Mesenchymal stem cell (in vitro differentiated cells and primary cell): ENCODE measurements at regions not wholly inside any gene's neighbourhood (a gene's known extent, or its start where the extent isn't known, plus 50 kb on each side); places are given as distances from the start of the nearest gene placed in this dataset.

ENCODE experiments used
- DNase-seq: peaks from one replicate; pipeline ENCODE4 v3.0.0-alpha.2; 2013
- H2AFZ ChIP-seq: one replicate; pipeline ENCODE4 v1.6.1; 2013; ENCODE audit warnings: low read depth, mild to moderate bottlenecking, control low read depth, inconsistent platforms, low read length, moderate library complexity
- H2AK5ac ChIP-seq: 2 replicates; pipeline ENCODE4 v1.6.1; 2013; ENCODE audit warnings: low read length, moderate library complexity, mild to moderate bottlenecking, inconsistent platforms; ENCODE audit not compliant: severe bottlenecking
- H2BK120ac ChIP-seq: one replicate; pipeline ENCODE4 v1.6.1; 2013; ENCODE audit warnings: low read depth, mild to moderate bottlenecking, inconsistent platforms, low read length, moderate library complexity
- H2BK12ac ChIP-seq, 2 experiments: one replicate each; pipeline ENCODE4 v1.6.1; 2013; ENCODE audit warnings: inconsistent platforms in 2 of 2, low read length in 2 of 2, mild to moderate bottlenecking in 2 of 2, moderate library complexity in 2 of 2, control low read depth in 1 of 2
- H2BK15ac ChIP-seq: one replicate; pipeline ENCODE4 v1.6.1; 2013; ENCODE audit warnings: mild to moderate bottlenecking, low read depth, inconsistent platforms; ENCODE audit not compliant: poor library complexity, severe bottlenecking
- H2BK5ac ChIP-seq: 2 replicates; pipeline ENCODE4 v1.6.1; 2013; ENCODE audit warnings: low read depth, mild to moderate bottlenecking, low read length, control low read depth, inconsistent platforms; ENCODE audit not compliant: poor library complexity, severe bottlenecking
- H3K14ac ChIP-seq, 2 experiments: one replicate each; pipeline ENCODE4 v1.6.1; 2013; ENCODE audit warnings: inconsistent platforms in 2 of 2, low read length in 2 of 2, control low read depth in 1 of 2, mild to moderate bottlenecking in 1 of 2, moderate library complexity in 1 of 2
- H3K18ac ChIP-seq, 2 experiments: one replicate each; pipeline ENCODE4 v1.6.1; 2013; ENCODE audit warnings: inconsistent platforms in 2 of 2, low read length in 2 of 2, control low read depth in 1 of 2, low read depth in 1 of 2, mild to moderate bottlenecking in 1 of 2
- H3K23ac ChIP-seq, 2 experiments: one replicate each; pipeline ENCODE4 v1.6.1; 2013; ENCODE audit warnings: inconsistent platforms in 2 of 2, low read length in 2 of 2, mild to moderate bottlenecking in 2 of 2, moderate library complexity in 2 of 2, control low read depth in 1 of 2
- H3K27ac ChIP-seq: 2 replicates; pipeline ENCODE4 v1.5.1; 2013; ENCODE audit warnings: mild to moderate bottlenecking, moderate library complexity, low read length, control low read depth, inconsistent platforms; ENCODE audit not compliant: poor library complexity, severe bottlenecking
- H3K27me3 ChIP-seq, 2 experiments: 2 replicates each; pipeline versions ENCODE4 v1.6.1 to v1.7.0; 2013; ENCODE audit warnings: low read length in 2 of 2, mild to moderate bottlenecking in 2 of 2, moderate library complexity in 2 of 2, control low read depth in 1 of 2, inconsistent platforms in 1 of 2; ENCODE audit not compliant: control insufficient read depth in 1 of 2, insufficient read depth in 1 of 2
- H3K36me3 ChIP-seq, 2 experiments: 2 replicates each; pipeline versions ENCODE4 v1.6.1 to v1.7.0; 2013; ENCODE audit warnings: low read length in 2 of 2, control low read depth in 1 of 2, inconsistent platforms in 1 of 2, low read depth in 1 of 2, mild to moderate bottlenecking in 1 of 2; ENCODE audit not compliant: insufficient read depth in 2 of 2, control insufficient read depth in 1 of 2
- H3K4ac ChIP-seq, 2 experiments: one replicate each; pipeline ENCODE4 v1.6.1; 2013; ENCODE audit warnings: inconsistent platforms in 2 of 2, low read length in 2 of 2, mild to moderate bottlenecking in 2 of 2, moderate library complexity in 2 of 2, control low read depth in 1 of 2, low read depth in 1 of 2
- H3K4me1 ChIP-seq: 2 replicates; pipeline ENCODE4 v1.6.1; 2013; ENCODE audit warnings: low read depth, low read length, control low read depth; ENCODE audit not compliant: control insufficient read depth, insufficient read depth
- H3K4me2 ChIP-seq: 2 replicates; pipeline ENCODE4 v1.6.1; 2013; ENCODE audit warnings: low read length, mild to moderate bottlenecking, inconsistent platforms; ENCODE audit not compliant: poor library complexity, severe bottlenecking
- H3K4me3 ChIP-seq, 2 experiments: 2 replicates each; pipeline versions ENCODE4 v1.5.1 to v1.7.0; 2013; ENCODE audit warnings: low read length in 2 of 2, mild to moderate bottlenecking in 2 of 2, control low read depth in 1 of 2, low read depth in 1 of 2; ENCODE audit not compliant: insufficient read depth in 1 of 2
- H3K79me1 ChIP-seq: replicated peaks from 2 replicates; pipeline ENCODE4 v1.6.1; 2013; ENCODE audit warnings: mild to moderate bottlenecking, control low read depth, low read length, inconsistent platforms; ENCODE audit not compliant: poor library complexity, severe bottlenecking
- H3K9ac ChIP-seq: 2 replicates; pipeline ENCODE4 v1.7.0; 2013; ENCODE audit warnings: mild to moderate bottlenecking, low read length, moderate library complexity
- H3K9me3 ChIP-seq: 2 replicates; pipeline ENCODE4 v1.7.0; 2013; ENCODE audit warnings: mild to moderate bottlenecking, low read length; ENCODE audit not compliant: control insufficient read depth
- H4K8ac ChIP-seq: one replicate; pipeline ENCODE4 v1.6.1; 2013; ENCODE audit warnings: inconsistent platforms, mild to moderate bottlenecking, low read length, moderate library complexity
- H4K91ac ChIP-seq: one replicate; pipeline ENCODE4 v1.6.1; 2013; ENCODE audit warnings: mild to moderate bottlenecking, low read length, inconsistent platforms
- WGBS: methylation state at CpG from one replicate; pipeline ENCODE4 v1.1.7; 2013; ENCODE audit warnings: mixed read lengths; 5-methylcytosine and 5-hydroxymethylcytosine counted together

- no peaks in the 10 kb centered on the region for H3K36me3 ChIP-seq
- no peak overlapping the region for H3K14ac ChIP-seq
- 20% methylated on average over 1 of the region's 1 CpG for WGBS
- H2BK12ac ChIP-seq: no peak overlapping the region
- H3K9me3 ChIP-seq: no peaks in the 10 kb centered on the region
- no peak overlapping the region for H3K4me3 ChIP-seq
- no peaks in the 10 kb centered on the region for H3K4me1 ChIP-seq
- H3K23ac ChIP-seq: no peak overlapping the region
- no peak overlapping the region for H4K8ac ChIP-seq
- no peak overlapping the region for H2AK5ac ChIP-seq
- no peaks in the 10 kb centered on the region for H3K27me3 ChIP-seq
- no peaks in the 10 kb centered on the region for H3K79me1 ChIP-seq
- peak; percentile 18 for DNase-seq
- H3K4ac ChIP-seq: no peak overlapping the region
- peak overlapping the region; percentile 14 for H3K27ac ChIP-seq
- H2BK15ac ChIP-seq: no peak overlapping the region
- no peak overlapping the region for H2BK120ac ChIP-seq
- H2AFZ ChIP-seq: no peak overlapping the region
- H2BK5ac ChIP-seq: no peak overlapping the region
- peak overlapping the region; percentile 2 for H3K9ac ChIP-seq
- H3K4me2 ChIP-seq: no peak overlapping the region
- H3K18ac ChIP-seq: no peak overlapping the region
- no peak overlapping the region for H4K91ac ChIP-seq
Measured at GRCh38 chr12:20183563-20183962, 184.8 kb upstream of the PDE3A start.

GRCh38 chr12:20184514-20184913, 183.8 kb upstream of the PDE3A start:
- no peak overlapping the region for H2AFZ ChIP-seq
- no peak overlapping the region for H2BK5ac ChIP-seq
- no peak overlapping the region for H3K18ac ChIP-seq
- no peaks in the 10 kb centered on the region for H3K9me3 ChIP-seq
- no peak overlapping the region for H3K4ac ChIP-seq
- no peaks in the 10 kb centered on the region for H3K79me1 ChIP-seq
- no peak overlapping the region for H3K23ac ChIP-seq
- 67% methylated on average over 3 of the region's 4 CpGs for WGBS
- H2AK5ac ChIP-seq: no peak overlapping the region
- H3K9ac ChIP-seq: no peak overlapping the region
- H4K91ac ChIP-seq: no peak overlapping the region
- no peaks in the 10 kb centered on the region for H3K36me3 ChIP-seq
- no peak overlapping the region for H2BK120ac ChIP-seq
- no peak overlapping the region for H2BK15ac ChIP-seq
- H3K4me2 ChIP-seq: no peak overlapping the region
- H2BK12ac ChIP-seq: no peak overlapping the region
- no peak overlapping the region for H3K14ac ChIP-seq
- no peak overlapping the region for H3K27ac ChIP-seq
- no peaks in the 10 kb centered on the region for H3K27me3 ChIP-seq
- no peak overlapping the region for H4K8ac ChIP-seq
- no peak for DNase-seq
- H3K4me1 ChIP-seq: no peaks in the 10 kb centered on the region
- no peak overlapping the region for H3K4me3 ChIP-seq

GRCh38 chr12:20187456-20187855, 180.9 kb upstream of the PDE3A start:
- no peak overlapping the region for H3K4ac ChIP-seq
- no CpG with 5 or more reads among the region's 5 CpGs for whole genome bisulfite sequencing

GRCh38 chr12:20188930-20189653, 179.2 kb upstream of the PDE3A start:
- peak; percentile 42 for DNase-seq
- no peak overlapping the region for H3K18ac ChIP-seq
- H3K4me3 ChIP-seq: no peak overlapping the region
- no peak overlapping the region for H3K4ac ChIP-seq
- no peak overlapping the region for H3K4me2 ChIP-seq
- no peaks in the 10 kb centered on the region for H3K4me1 ChIP-seq
- no peak overlapping the region for H3K27ac ChIP-seq
- H3K14ac ChIP-seq: no peak overlapping the region
- no peak overlapping the region for H3K23ac ChIP-seq
- H2AFZ ChIP-seq: no peak overlapping the region
- H3K79me1 ChIP-seq: no peaks in the 10 kb centered on the region
- WGBS: 56% methylated on average over 4 of the region's 5 CpGs
- no peaks in the 10 kb centered on the region for H3K9me3 ChIP-seq
- no peak overlapping the region for H2BK15ac ChIP-seq
- H3K27me3 ChIP-seq: no peaks in the 10 kb centered on the region
- H2AK5ac ChIP-seq: no peak overlapping the region
- H3K9ac ChIP-seq: no peak overlapping the region
- H4K91ac ChIP-seq: no peak overlapping the region
- no peak overlapping the region for H2BK120ac ChIP-seq
- H2BK5ac ChIP-seq: no peak overlapping the region
- no peaks in the 10 kb centered on the region for H3K36me3 ChIP-seq
- H2BK12ac ChIP-seq: no peak overlapping the region
- no peak overlapping the region for H4K8ac ChIP-seq

More at GRCh38 chr12:20187456-20187855, 180.9 kb upstream of the PDE3A start:
- Histone ChIP-seq H4K8ac (no peak overlapping the region), H2BK12ac (no peak overlapping the region), H3K9me3 (no peaks in the 10 kb centered on the region), H4K91ac (no peak overlapping the region), H3K23ac (no peak overlapping the region), H3K27ac (no peak overlapping the region), H3K79me1 (no peaks in the 10 kb centered on the region), H2AK5ac (no peak overlapping the region), H3K36me3 (no peaks in the 10 kb centered on the region), H3K4me3 (no peak overlapping the region), H3K18ac (no peak overlapping the region), H3K4me2 (no peak overlapping the region), H3K14ac (no peak overlapping the region), H3K4me1 (no peaks in the 10 kb centered on the region), H2BK5ac (no peak overlapping the region), H3K9ac (no peak overlapping the region), H2BK120ac (no peak overlapping the region), H2BK15ac (no peak overlapping the region), H2AFZ (no peak overlapping the region), H3K27me3 (no peaks in the 10 kb centered on the region)
- DNase-seq: no peak
